Activated CD8-positive, alpha-beta T cell treated with anti-CD3 and anti-CD28 coated beads, Interleukin-2, amount 10 ng/mL, durations not matched to agents 7 days and 5 days (primary cell): ENCODE measurements at regions not wholly inside any gene's neighbourhood (a gene's known extent, or its start where the extent isn't known, plus 50 kb on each side); places are given as distances from the start of the nearest gene placed in this dataset.
"Not testable (repeated sequence)": the region's sequence is repeated elsewhere in the genome, so short reads cannot be mapped to it uniquely, and the experiment has no call there.

ENCODE experiments used
- ATAC-seq: fragments of 150-1000 bp; cut with Tn5 transposase; one replicate; pipeline ENCODE4 v1.10.0; 2021; ENCODE audit warnings: moderate library complexity
- CTCF ChIA-PET: fragments of 350-600 bp; sonication (Branson Sonifier 250); formaldehyde crosslinking; loops from one replicate; lab custom pipeline; 2021; ENCODE audit warnings: antibody characterized with exemption; lab: Charles Lee
- POLR2A ChIA-PET: fragments of 350-600 bp; sonication (Branson Sonifier 250); formaldehyde crosslinking; loops from one replicate; lab custom pipeline; 2021; ENCODE audit warnings: antibody characterized with exemption; lab: Charles Lee
- DNase-seq: peaks from one replicate; pipeline ENCODE4 v3.0.0-alpha.2; 2020
- H3K27ac Mint-ChIP-seq: one replicate; pipeline ENCODE4 v1.8.0; 2021; ENCODE audit warnings: mild to moderate bottlenecking, mixed read lengths
- H3K27me3 Mint-ChIP-seq: one replicate; pipeline ENCODE4 v1.8.0; 2021; ENCODE audit warnings: low read depth, mixed read lengths
- H3K36me3 Mint-ChIP-seq: one replicate; pipeline ENCODE4 v1.8.0; 2021; ENCODE audit warnings: low read depth, mixed read lengths
- H3K4me1 Mint-ChIP-seq: one replicate; pipeline ENCODE4 v1.8.0; 2021; ENCODE audit warnings: low read depth, mixed read lengths
- H3K4me3 Mint-ChIP-seq: one replicate; pipeline ENCODE4 v1.8.0; 2021; ENCODE audit warnings: mild to moderate bottlenecking, mixed read lengths
- H3K9me3 Mint-ChIP-seq: one replicate; pipeline ENCODE4 v1.8.0; 2022; ENCODE audit warnings: mixed read lengths; ENCODE audit not compliant: insufficient read depth

GRCh38 chr6:86793649-86794048 is 143.7 kb upstream of the HTR1E start:
- ChIA-PET POLR2A (no interaction called here), CTCF (no interaction called here)
- Mint-ChIP-seq H3K9me3 (no peaks in the 10 kb centered on the region), H3K4me1 (no peaks in the 10 kb centered on the region), H3K4me3 (no peak overlapping the region), H3K36me3 (no peaks in the 10 kb centered on the region), H3K27me3 (no peaks in the 10 kb centered on the region), H3K27ac (no peak overlapping the region)
- no peak for ATAC-seq
- no peak for DNase-seq

GRCh38 chr6:86791476-86791875 is 145.9 kb upstream of the HTR1E start:
- Mint-ChIP-seq H3K4me1 (no peaks in the 10 kb centered on the region), H3K27me3 (no peaks in the 10 kb centered on the region), H3K9me3 (no peaks in the 10 kb centered on the region), H3K4me3 (no peak overlapping the region), H3K27ac (no peak overlapping the region), H3K36me3 (no peaks in the 10 kb centered on the region)
- ChIA-PET POLR2A (no interaction called here), CTCF (no interaction called here)
- no peak for DNase-seq
- no peak for ATAC-seq

- Mint-ChIP-seq H3K9me3 (no peaks in the 10 kb centered on the region), H3K27ac (no peak overlapping the region), H3K36me3 (no peaks in the 10 kb centered on the region), H3K4me3 (no peak overlapping the region), H3K27me3 (no peaks in the 10 kb centered on the region), H3K4me1 (no peaks in the 10 kb centered on the region)
- DNase-seq, result no peak
- no peak for ATAC-seq
- POLR2A ChIA-PET, result no interaction called here
- CTCF ChIA-PET, result no interaction called here
Observed at GRCh38 chr6:86789779-86790411, 147.4 kb upstream of the HTR1E start.

- Mint-ChIP-seq H3K4me1 (no peaks in the 10 kb centered on the region), H3K36me3 (no peaks in the 10 kb centered on the region), H3K27me3 (no peaks in the 10 kb centered on the region), H3K4me3 (no peak overlapping the region), H3K27ac (no peak overlapping the region), H3K9me3 (no peaks in the 10 kb centered on the region)
- DNase-seq (no peak), ATAC-seq (no peak)
- POLR2A ChIA-PET, result no interaction called here
- CTCF ChIA-PET, result no interaction called here
Observed at GRCh38 chr6:86782328-86782727, 155.0 kb upstream of the HTR1E start.

GRCh38 chr6:86780923-86781322 is 156.4 kb upstream of the HTR1E start:
- Mint-ChIP-seq H3K4me1 (no peaks in the 10 kb centered on the region), H3K36me3 (no peaks in the 10 kb centered on the region), H3K4me3 (no peak overlapping the region), H3K27ac (no peak overlapping the region), H3K9me3 (no peaks in the 10 kb centered on the region), H3K27me3 (no peaks in the 10 kb centered on the region)
- POLR2A ChIA-PET, result no interaction called here
- DNase-seq, result no peak
- CTCF ChIA-PET, result no interaction called here
- ATAC-seq, result no peak

GRCh38 chr6:86775893-86776292 is 161.4 kb upstream of the HTR1E start:
- Mint-ChIP-seq H3K4me1 (no peaks in the 10 kb centered on the region), H3K27ac (no peak overlapping the region), H3K4me3 (no peak overlapping the region), H3K27me3 (no peaks in the 10 kb centered on the region), H3K36me3 (no peaks in the 10 kb centered on the region), H3K9me3 (peaks cover 4% of the 10 kb centered on the region)
- ATAC-seq, result no peak
- no peak for DNase-seq
- CTCF ChIA-PET, result no interaction called here
- POLR2A ChIA-PET, result no interaction called here

GRCh38 chr6:86765211-86765610 is 172.1 kb upstream of the HTR1E start:
- no peaks in the 10 kb centered on the region for H3K36me3 Mint-ChIP-seq
- ATAC-seq (no peak), DNase-seq (no peak)
- POLR2A ChIA-PET, result no interaction called here
- H3K27me3 Mint-ChIP-seq, result no peaks in the 10 kb centered on the region
- no peaks in the 10 kb centered on the region for H3K9me3 Mint-ChIP-seq
- H3K4me1 Mint-ChIP-seq, result no peaks in the 10 kb centered on the region
- CTCF ChIA-PET, result no interaction called here
- H3K4me3 Mint-ChIP-seq, result no peak overlapping the region
- no peak overlapping the region for H3K27ac Mint-ChIP-seq

- H3K4me3 Mint-ChIP-seq, POLR2A ChIA-PET, H3K27me3 Mint-ChIP-seq, H3K9me3 Mint-ChIP-seq, CTCF ChIA-PET, H3K4me1 Mint-ChIP-seq, ATAC-seq, H3K27ac Mint-ChIP-seq, H3K36me3 Mint-ChIP-seq, DNase-seq: not testable (repeated sequence)
Observed at GRCh38 chr6:86759953-86760352, 177.4 kb upstream of the HTR1E start.

- H3K4me1 Mint-ChIP-seq, result no peaks in the 10 kb centered on the region
- H3K27me3 Mint-ChIP-seq, result no peaks in the 10 kb centered on the region
- H3K4me3 Mint-ChIP-seq, result no peak overlapping the region
- no peaks in the 10 kb centered on the region for H3K36me3 Mint-ChIP-seq
- H3K27ac Mint-ChIP-seq, result no peak overlapping the region
- ChIA-PET CTCF (no interaction called here), POLR2A (no interaction called here)
- H3K9me3 Mint-ChIP-seq, result no peaks in the 10 kb centered on the region
- ATAC-seq (no peak), DNase-seq (no peak)
Observed at GRCh38 chr6:86756640-86757229, 180.6 kb upstream of the HTR1E start.

- Mint-ChIP-seq H3K4me3 (no peak overlapping the region), H3K9me3 (no peaks in the 10 kb centered on the region), H3K27me3 (no peaks in the 10 kb centered on the region), H3K4me1 (no peaks in the 10 kb centered on the region), H3K36me3 (no peaks in the 10 kb centered on the region), H3K27ac (no peak overlapping the region)
- ChIA-PET CTCF (no interaction called here), POLR2A (no interaction called here)
- DNase-seq, result no peak
- no peak for ATAC-seq
Observed at GRCh38 chr6:86744048-86744447, 193.3 kb upstream of the HTR1E start.

GRCh38 chr6:86738078-86738477 is 199.2 kb upstream of the HTR1E start:
- POLR2A ChIA-PET, result no interaction called here
- ATAC-seq (no peak), DNase-seq (no peak)
- Mint-ChIP-seq H3K9me3 (peaks cover 4% of the 10 kb centered on the region), H3K4me3 (no peak overlapping the region), H3K27me3 (no peaks in the 10 kb centered on the region), H3K4me1 (no peaks in the 10 kb centered on the region), H3K36me3 (no peaks in the 10 kb centered on the region), H3K27ac (no peak overlapping the region)
- CTCF ChIA-PET, result no interaction called here

- DNase-seq, POLR2A ChIA-PET, H3K4me3 Mint-ChIP-seq: not testable (repeated sequence)
Observed at GRCh38 chr6:86731631-86732030, 205.7 kb upstream of the HTR1E start.

GRCh38 chr6:86730772-86731171 is 206.6 kb upstream of the HTR1E start:
- ATAC-seq, H3K27me3 Mint-ChIP-seq, H3K27ac Mint-ChIP-seq, CTCF ChIA-PET, DNase-seq, H3K4me3 Mint-ChIP-seq, H3K4me1 Mint-ChIP-seq, POLR2A ChIA-PET, H3K9me3 Mint-ChIP-seq, H3K36me3 Mint-ChIP-seq: not testable (repeated sequence)

More at GRCh38 chr6:86731631-86732030, 205.7 kb upstream of the HTR1E start:
- CTCF ChIA-PET, H3K4me1 Mint-ChIP-seq, H3K27me3 Mint-ChIP-seq, H3K27ac Mint-ChIP-seq, H3K36me3 Mint-ChIP-seq, H3K9me3 Mint-ChIP-seq, ATAC-seq: not testable (repeated sequence)
